HG03066 (cell line): ENCODE measurements at regions not wholly inside any gene's neighbourhood (a gene's known extent, or its start where the extent isn't known, plus 50 kb on each side); places are given as distances from the start of the nearest gene placed in this dataset.

Experiments used
- ATAC-seq: cut with Tn5 transposase; IDR thresholded peaks from one replicate; pipeline ENCODE4 v1.9.1; 2021; ENCODE audit warnings: low read depth; ENCODE audit not compliant: unreplicated experiment

DNA sequence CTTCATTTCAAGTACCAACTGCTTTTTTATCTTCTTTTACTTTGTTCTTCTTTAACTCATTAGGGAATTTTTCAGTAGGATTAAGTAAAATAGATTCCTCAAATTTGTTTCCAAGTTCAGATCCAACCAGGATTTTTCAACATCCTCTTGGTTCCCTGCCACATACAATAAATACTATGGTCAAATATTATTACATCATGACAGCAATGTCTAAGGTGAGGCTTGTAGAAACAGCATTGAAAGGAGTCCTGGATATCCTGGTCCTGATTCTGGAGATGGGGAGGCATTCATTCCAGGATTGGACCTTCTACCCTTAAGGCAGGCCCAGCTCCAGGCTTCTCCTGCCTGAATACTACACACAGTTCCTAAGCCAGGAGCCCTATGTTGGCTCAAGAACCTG, 80.2 kb upstream of the F3 start:
- no peak for ATAC-seq

DNA sequence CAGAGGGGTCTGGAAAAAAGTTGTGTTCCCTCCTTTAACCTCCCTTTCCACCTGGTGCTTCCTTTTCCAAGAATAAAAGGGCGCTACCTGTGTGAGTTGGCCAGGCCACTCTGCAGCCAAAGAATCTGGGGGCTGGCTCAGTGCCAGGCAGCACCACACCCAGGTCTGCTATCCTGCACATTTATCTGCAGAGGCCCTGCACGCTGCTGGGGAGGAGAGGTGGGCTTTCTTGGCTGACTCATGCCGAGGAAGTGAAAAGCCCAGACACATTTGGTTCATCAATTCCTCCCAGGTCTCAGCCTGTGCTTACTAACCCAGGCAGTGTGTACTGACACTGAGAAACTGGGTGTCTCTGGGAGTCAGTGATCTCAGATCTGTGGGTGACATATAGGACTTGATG, 79.8 kb upstream of the F3 start:
- ATAC-seq, result no peak

DNA sequence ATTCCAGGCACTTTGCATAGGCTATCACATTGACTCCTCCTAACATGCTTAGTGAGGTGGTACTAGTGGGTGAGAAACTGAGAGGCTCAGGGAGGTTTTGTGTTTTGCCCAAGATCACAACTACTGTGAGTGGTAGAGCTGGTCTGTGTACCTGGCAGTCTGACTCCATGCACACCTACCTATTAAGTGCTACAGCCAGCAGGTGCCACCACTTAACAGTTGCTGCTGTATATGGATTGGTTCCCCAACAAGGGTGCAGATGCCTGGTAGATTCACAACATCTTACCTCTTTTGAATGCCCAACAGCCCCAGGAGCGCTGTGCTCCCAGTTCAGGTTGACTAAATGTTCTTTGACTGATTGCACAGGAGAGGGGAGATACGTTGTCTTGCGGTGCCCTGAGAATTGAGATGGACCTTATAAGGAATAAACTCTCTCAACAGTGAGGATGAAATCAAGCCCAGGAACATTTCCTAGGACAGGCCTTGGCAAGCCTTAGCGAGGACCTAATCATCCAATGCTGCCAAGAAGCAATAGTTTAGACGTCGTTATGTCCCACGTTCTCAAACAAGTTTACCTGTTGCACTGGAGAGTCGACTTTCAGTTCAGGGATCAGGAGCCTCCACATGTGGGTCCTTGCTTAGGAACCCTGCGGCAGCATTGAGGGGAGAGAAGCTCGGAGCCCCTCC, 78.9 kb upstream of the F3 start:
- ATAC-seq, result no peak

DNA sequence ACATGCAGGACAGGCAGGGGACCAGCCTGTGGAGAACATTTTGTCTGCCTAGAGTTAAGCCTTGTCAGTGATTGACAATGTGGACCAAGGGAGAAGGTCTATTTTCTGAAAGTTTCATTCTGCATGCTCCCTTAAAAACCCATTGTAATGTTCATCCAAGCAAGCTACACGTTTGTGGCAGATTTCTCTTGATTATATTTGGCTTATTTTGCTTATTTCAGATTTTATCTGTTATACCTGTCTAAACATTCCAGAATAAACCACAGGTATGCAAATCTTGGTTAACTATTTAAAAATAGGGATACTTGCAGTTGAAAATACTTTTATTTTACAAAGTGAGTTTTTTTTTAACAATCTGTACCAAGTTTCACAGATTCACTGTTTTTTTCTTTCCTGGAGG, 78.2 kb upstream of the F3 start:
- no peak for ATAC-seq

DNA sequence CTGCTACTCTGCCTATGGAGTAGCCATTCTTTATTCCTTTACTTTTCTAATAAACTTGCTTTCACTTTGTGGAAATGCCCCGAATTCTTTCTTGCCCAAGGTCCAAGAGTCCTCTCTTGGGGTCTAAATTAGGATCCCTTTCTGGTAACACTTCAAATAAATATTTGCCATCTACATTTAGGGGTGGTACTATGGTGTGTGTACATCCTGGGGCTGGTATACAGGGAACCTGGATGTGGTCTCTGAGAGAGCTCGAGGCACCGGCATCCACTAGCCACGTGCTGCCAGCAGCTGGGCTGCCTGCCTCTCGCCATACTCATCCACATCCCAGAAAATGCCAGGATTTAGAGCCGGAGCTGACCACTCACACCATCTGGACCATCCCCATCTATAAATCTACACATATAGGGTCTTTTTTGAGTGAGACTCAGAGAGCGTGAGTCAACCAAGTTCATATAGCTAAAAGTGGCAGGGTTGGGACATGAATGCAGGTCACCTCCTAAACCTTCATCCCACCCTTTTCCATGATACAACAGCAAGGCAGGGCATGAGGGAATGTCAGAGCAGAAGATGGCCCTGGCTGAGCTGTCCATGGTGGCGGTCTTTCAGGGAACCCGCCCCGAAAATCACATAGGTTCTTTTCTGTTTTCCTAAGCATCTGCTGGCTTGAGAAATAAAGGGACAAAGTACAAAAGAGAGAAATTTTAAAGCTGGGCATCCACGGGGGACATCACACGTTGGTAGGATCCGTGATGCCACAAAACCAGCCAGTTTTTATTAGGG, 76.6 kb upstream of the F3 start:
- ATAC-seq, result no peak

DNA sequence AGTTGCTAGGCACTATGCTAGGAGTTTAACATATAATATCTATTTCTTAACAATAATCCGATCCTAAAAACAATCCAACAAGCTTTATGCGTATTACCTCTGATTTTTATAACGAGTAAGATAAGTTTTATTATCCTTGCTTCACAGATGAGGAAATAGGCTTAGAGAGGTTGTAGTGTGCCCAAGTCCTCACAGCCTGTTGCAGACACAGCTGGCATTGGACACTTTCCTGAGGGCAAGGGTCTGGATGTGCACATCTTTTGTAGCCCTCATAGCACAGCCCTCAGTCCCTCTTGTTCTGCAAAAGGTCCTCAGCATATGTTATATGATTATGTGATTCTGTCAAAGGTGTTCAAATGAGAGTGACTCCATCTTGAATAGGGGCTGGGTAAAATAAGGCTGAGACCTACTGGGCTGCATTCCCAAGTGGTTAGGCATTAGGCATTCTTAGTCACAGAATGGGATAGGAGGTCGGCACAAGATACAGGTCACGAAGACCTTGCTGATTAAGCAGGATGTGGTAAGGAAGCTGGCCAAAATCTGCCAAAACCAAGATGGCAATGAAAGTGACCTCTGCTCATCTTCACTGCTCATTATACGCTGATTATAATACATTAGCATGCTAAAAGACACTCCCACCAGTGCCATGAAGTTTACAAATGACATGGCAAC, 75.7 kb upstream of the F3 start:
- ATAC-seq, result no peak

DNA sequence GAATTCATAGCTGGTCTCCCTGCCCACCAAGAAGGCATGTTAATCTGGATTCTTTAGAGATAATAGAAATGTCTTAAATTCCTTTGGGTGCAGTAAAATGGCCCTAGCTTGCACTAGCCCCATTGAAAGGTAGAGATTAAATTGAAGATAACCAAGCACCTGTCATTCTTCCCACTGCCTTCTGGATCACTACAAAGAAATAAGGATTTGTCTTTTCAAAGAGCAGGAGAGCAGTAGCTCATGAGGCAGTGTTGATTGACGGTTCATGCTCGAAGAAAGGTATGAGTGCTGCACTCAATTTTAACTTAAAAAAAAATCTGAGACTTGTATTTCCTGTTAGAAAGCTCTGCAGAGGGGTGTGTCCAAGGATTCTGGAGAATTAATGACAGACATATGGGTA, 74.9 kb upstream of the F3 start:
- no peak for ATAC-seq

DNA sequence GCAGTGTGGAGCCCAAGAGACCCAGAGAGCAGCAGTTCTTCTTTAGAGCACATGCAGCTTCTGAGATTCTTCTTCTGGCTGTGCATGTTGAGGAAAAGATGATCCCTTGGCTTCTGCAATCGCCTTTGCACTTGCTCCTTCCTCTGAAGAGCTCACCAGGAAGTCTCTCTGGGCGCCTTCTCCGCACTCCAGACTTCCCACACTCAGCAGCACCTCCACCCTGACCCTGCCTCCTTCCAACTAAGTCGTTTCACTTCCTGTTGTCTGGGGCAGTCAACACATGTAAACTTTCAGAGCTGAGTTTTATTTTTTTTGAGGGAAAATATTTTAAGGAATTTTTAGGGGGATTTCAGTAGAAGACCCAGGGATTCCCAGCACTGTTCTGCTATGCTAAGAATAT, 73.4 kb upstream of the F3 start:
- no peak for ATAC-seq

DNA sequence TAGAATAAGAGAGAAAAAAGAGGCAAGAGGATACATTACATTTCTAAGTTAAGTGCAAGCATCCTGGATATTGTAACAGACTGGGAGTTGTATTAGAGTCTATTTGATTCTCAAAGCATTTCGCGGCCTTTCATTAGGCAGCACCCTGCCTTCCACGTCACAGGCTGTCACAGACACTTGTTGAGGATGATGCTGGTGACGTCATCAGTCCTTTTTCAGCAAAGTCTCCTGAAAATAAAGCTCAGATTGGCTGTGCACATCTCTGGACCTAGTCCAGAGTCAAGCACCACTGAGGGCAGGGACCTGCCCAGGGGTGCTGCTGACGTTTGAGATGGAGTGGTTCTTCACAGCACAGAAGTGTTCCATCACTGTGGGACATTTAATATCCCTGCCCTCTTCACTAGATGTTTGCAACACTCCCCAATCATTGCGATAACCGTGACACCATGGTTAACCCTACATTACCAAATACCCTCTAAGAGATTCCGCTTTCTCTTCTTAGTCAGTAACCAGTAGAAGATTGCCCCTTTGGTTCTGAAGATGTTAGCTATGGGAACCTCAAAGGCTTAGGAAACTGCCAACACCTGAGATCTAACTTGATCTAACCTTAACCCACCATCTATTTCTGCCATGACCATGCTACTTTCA, 72.7 kb upstream of the F3 start:
- no peak for ATAC-seq

DNA sequence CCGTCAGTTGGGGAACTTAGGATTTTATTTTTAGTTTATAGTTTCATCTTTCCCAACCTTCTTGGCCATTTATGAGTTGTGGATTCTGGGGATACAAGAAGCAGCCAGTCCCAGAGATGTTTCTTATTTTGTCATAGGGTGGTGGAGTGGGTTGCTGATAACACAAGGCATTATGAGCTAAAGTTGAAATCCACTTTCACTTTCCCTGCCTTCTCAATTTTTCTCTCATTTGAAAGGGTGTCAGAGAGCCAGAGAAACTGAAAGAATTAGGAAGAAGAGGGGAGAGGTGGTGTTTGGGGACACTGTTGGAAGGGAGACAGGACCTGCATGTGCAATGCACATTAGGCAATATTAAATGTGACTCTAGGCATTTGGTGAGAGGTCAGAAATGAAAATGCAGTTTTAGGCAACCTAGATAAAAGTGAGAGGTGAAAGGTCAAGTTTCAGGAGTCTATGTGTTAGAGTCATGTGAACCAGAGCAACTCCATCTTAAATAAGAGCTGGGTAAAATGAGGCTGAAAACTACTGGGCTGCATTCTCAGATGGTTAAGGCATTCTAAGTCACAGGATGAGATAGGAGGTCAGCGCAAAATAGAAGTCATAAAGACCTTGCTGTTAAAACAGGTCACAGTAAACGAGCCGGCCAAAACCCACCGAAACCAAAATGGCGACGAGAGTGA, 71.1 kb upstream of the F3 start:
- ATAC-seq, result no peak

DNA sequence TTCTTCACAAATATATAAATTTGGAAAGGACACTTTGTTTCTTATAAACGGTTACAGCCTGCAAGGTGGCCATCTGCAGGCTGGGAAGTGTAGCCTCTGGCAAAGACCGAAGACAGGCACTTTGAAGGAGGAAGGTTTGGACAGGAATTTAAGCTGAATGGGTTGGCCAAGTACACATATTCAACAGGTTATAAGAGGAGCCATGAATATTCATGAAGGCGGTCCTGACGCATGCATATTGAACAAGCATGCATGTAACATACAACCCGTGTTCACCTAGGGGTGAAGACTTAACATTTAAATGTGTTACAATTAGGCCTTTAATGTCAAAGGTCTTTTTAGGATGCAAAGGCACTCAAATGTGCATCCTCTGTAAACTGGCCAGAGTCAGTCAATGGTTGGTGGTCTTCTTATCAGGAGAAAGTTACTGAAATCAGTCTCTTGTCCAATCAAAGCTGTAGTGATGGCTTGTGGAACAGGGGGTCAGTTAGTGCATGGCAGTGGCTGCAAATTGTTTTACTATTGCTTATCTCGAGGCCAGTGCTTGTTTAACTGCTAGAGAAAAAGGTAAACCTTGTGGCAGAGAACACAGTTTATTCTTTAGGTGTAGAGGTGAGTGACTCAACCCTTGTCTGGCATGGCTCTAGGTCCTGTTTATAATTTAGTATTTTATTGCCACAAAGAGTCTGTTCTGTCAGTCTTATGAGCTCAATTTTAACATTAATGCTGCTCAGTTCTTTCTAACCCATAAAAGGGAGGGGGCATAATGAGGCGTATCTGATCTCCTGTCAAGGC, 70.3 kb upstream of the F3 start:
- no peak for ATAC-seq

DNA sequence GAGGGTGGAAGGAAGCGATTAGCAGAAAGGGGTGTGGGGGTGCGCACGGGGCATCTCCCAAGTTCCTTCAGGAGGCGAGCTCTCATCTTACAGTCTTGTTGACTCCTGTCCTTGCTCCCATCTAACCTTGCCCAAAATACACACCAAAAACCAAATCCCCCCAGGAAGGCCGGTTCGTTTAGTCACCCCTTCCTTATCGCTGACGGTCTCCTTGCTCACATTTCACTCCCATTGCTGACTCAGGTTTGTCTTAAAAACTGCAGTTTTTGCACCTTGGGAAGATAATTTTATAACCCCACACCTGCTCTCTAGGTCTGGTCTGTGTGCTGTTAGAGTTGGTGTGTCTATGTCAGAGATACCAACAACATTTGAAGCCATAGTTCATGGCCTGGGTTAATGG, 68.1 kb upstream of the F3 start:
- no peak for ATAC-seq

DNA sequence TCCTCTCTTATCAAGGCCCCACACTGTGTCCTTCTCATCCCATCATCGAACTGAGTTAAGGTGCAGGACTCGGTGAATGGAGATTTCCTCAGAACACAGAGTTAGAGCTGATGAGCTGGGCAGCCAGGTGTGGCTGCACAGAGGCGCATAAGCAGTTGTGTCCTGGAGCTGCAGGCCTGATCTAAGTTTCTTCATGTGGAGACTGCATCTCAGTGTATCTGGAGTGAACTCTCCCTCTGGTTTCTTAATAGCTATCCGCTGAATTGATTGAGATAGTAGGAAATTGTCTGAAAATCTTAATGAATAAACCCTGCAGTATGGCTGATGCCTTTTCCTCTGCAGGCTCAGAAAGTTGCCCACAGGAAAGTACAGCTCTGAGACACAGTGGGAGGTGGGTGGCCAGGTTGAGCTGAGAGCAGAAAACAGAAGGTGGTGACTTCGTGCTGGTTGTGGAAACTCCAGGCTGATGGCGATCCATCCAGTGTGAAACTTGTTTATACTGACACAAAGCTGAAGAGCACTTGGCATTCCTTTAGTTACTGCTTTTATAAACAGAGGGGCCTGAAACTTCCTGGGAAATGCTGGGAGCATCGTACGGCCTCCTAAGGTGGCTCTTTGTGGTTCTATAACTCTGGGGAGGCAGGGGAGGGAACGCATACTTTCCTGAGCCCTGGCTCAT, 67.4 kb upstream of the F3 start:
- no peak for ATAC-seq

DNA sequence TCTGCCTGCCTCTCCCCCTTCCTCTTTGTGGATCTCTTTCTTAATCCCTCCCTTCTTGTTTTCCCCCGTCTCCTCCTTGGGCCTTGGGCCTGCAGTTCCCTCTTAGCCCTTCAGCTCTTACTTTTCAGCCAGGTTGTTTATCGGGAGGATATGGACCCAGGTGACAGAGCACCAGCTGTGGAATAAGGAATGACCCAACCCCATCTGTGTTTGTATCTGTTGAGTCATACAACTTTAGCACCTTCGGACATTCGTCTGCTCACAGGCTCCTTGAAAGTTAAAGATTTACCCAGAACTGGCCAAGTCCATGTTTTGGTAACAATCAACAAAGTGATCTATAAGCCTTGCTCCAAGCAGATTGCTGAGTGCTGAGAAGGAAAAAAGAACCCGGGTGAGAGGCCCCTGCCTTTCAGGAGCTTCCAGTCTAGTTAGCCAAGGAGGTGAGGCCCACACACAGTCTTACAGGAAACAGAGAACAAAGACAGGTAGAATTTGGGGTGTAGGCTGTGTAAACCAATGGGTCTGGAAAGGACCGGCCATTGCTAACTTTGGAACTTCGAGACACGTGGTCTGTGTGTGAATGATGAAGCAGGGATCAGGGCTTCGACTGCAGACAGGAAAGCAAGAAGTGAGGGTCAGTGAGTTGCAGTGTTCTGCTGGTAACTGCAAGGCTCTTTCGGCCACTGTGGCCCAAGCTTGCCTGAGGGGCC, 66.7 kb upstream of the F3 start:
- no peak for ATAC-seq

DNA sequence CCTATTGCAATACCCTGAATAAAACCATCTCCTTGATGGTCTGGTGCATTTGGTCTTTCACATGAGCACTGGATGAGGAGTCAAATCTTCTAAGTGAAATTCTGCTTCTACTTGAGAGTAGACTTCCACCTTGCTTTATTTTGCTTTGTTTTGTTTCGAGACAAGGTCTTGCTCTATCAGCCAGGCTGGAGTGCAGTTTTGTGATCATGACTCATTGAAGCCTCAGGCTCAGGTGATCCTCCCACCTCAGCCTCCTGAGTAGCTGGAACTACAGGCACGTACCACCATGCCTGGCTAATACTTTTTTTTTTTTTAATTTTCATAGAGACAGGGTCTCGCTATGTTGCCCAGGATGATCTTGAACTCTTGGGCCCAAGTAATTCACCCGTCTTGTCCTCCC, 65.8 kb upstream of the F3 start:
- ATAC-seq, result no peak

DNA sequence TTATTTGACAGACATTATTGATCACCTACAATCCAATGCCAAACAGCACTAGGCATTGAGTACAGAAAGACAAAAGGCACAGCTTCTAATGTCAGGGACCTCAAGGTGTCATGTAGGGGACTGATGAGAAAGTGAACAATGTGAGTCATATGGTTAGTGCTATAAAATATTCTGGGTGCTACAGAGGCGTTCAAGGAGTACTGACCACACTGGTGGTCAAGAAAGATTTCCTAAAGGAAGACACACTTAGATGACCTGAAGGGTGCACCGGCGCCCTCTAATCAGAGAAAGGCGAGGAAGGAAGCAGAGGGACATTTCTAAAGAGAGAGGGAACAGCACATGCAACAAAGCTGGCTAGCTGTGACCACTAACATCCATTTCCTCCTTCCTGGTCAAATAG, 64.9 kb upstream of the F3 start:
- ATAC-seq, result no peak

DNA sequence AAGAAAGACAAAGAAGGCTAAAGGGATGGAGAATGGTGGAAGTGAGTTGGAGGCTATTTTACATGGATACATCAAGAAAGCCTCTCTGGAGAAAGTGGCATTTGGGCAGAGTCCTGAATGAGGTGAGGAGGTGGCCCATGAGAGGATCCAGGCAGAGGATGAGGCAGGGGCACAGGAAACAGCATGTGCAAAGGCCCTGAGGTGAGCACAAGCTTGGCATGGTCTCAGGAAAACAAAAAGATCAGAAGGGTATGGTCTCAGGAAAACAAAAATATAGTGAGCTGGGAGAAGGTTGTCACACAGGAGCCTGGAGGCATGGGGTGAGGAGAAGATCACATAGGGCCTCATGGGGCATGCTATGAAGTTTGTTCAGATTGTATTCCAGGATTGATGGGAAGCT, 62.1 kb upstream of the F3 start:
- ATAC-seq, result no peak

DNA sequence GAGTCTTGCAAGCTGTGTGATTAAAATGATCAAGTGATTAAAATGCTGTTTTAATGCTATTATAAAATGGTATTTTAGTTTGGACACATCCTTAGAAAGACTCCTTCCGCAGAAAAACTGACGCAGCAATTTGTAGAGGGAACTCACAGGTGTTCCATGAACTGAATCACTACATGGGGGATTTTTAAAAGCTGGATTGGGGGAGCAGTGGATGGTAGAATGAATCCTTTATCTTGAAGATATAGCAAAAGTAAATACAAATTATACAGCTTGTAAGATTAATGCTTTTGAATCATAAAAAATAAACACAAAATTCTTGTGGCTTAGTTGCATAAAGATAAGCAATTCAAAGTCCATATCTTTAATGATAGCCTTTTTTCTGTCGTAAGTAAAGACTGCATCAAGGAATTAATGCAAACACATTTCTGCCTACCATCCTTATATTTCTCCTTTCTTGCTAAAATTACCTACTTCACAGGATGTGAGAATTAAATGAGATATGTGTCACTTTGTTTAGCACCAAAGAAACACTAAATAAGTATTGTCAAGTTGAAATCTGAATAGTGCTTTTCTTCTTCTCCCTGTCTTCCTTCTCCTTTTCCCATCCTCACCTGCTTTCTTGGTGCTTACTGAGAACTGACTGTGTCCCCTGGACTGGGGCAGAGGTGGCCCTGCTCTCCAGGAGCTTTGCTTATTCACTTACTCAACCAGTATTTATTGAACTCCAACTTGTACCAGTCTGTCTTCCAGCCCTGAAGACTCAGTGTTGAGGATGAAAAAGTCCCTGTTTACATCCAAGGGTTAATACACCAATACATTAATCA, 61.5 kb upstream of the F3 start:
- no peak for ATAC-seq
